ENCODE measurements at regions not wholly inside any gene's neighbourhood (a gene's known extent, or its start where the extent isn't known, plus 50 kb on each side); places are given as distances from the start of the nearest gene placed in this dataset.

DNA sequence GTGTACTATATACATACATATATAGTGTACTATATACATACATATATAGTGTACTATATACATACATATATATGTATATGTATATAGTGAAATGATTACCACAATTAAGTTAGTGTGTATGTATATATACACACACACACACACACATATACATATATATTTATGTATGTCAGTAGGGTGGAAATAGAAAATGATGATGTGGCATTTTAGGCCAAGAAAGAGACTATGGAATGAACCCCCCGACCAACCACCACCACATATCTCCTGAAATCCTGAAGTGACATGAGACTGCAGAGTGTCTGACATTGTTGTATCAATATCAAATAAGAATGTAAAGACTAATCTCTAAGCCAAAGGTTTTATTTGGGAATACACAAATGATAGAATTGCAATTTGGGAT, 107.6 kb downstream of the RFC3 start:
- TF ChIP-seq, protein P1, sequence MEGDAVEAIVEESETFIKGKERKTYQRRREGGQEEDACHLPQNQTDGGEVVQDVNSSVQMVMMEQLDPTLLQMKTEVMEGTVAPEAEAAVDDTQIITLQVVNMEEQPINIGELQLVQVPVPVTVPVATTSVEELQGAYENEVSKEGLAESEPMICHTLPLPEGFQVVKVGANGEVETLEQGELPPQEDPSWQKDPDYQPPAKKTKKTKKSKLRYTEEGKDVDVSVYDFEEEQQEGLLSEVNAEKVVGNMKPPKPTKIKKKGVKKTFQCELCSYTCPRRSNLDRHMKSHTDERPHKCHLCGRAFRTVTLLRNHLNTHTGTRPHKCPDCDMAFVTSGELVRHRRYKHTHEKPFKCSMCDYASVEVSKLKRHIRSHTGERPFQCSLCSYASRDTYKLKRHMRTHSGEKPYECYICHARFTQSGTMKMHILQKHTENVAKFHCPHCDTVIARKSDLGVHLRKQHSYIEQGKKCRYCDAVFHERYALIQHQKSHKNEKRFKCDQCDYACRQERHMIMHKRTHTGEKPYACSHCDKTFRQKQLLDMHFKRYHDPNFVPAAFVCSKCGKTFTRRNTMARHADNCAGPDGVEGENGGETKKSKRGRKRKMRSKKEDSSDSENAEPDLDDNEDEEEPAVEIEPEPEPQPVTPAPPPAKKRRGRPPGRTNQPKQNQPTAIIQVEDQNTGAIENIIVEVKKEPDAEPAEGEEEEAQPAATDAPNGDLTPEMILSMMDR (IDR thresholded peaks at IDR 0.05), result no peak
- TF ChIP-seq EZH2 (IDR thresholded peaks at IDR 0.05; ENCODE audit: borderline replicate concordance, insufficient read depth, low read depth, low read length, poor library complexity, severe bottlenecking), result no peak
